Ishikawa (cell line): ENCODE measurements at regions not wholly inside any gene's neighbourhood (a gene's known extent, or its start where the extent isn't known, plus 50 kb on each side); places are given as distances from the start of the nearest gene placed in this dataset.

Experiments used
- CEBPB ChIP-seq: IDR thresholded peaks from 2 replicates; pipeline ENCODE4 v1.6.1; 2012
- CREB1 ChIP-seq: IDR thresholded peaks from 2 replicates; pipeline ENCODE4 v1.6.1; 2012; ENCODE audit warnings: low read depth
- EGR1 ChIP-seq: IDR thresholded peaks from 2 replicates; pipeline ENCODE4 v1.6.1; 2012
- EP300 ChIP-seq: IDR thresholded peaks from 2 replicates; pipeline ENCODE4 v1.6.1; 2012; ENCODE audit warnings: borderline replicate concordance
- FOXM1 ChIP-seq: IDR thresholded peaks from 2 replicates; pipeline ENCODE4 v1.6.1; 2012; ENCODE audit warnings: low read depth, borderline replicate concordance
- MAX ChIP-seq: IDR thresholded peaks from 2 replicates; pipeline ENCODE4 v1.6.1; 2012
- NFIC ChIP-seq: IDR thresholded peaks from 2 replicates; pipeline ENCODE4 v1.6.1; 2012
- RAD21 ChIP-seq: IDR thresholded peaks from 2 replicates; pipeline ENCODE4 v1.6.1; 2012; ENCODE audit warnings: low read depth
- REST ChIP-seq: IDR thresholded peaks from 2 replicates; pipeline ENCODE4 v1.6.1; 2012; ENCODE audit warnings: low read depth, mild to moderate bottlenecking
- TAF1 ChIP-seq: IDR thresholded peaks from 2 replicates; pipeline ENCODE4 v1.6.1; 2012; ENCODE audit warnings: low read depth, mild to moderate bottlenecking
- TCF12 ChIP-seq: IDR thresholded peaks from 2 replicates; pipeline ENCODE4 v1.6.1; 2012; ENCODE audit warnings: low read depth
- TEAD4 ChIP-seq: IDR thresholded peaks from 2 replicates; pipeline ENCODE4 v1.6.1; 2012
- USF1 ChIP-seq: IDR thresholded peaks from 2 replicates; pipeline ENCODE4 v1.6.1; 2012
- YY1 ChIP-seq: IDR thresholded peaks from 2 replicates; pipeline ENCODE4 v1.6.1; 2012; ENCODE audit warnings: low read depth
- ZBTB7A ChIP-seq: IDR thresholded peaks from 2 replicates; pipeline ENCODE4 v1.6.1; 2012; ENCODE audit warnings: low read depth

DNA sequence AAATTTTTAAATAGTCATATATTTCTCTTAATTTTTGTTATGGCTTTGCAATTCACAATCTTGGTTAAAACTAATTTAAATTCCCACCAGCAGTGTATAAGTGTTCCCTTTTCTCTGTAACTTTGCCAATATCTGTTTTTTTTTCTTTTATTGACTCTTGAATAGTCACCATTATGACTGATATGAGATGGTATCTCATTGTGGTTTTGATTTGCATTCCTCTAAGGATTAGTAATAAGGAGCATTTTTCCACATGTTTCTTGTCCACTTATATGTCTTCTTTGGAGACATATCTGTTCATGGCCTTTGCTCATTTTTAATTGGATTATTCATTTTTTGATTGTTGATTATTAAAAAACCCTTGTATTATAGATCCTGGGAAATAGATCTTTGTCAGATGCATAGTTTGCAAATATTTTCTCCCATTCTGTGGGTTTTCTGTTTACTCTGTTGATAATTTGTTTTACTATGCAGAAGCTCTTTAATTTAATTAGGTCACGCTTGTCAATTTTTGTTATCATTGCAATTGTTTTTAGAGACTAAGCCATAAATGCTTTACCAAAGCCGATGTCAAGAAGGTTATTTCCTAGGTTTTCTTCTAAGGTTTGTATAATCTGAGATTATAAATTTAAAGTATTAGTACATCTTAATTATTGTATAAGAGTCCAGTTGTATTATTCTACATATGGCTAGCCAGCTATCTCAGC is 610.9 kb downstream of the CHSY3 start:
- TF ChIP-seq TEAD4 = peak; percentile 52; the same call in 1 of the 2 replicates
- peak; percentile 50; the same call in 1 of the 2 replicates for TF ChIP-seq NFIC
- TF ChIP-seq EP300 = no peak
- TF ChIP-seq TCF12 = no peak
- TF ChIP-seq REST = no peak

- TF ChIP-seq RAD21 (no peak), YY1 (no peak), EP300 (no peak), FOXM1 (no peak), CREB1 (no peak), TCF12 (no peak), ZBTB7A (no peak)
Measured at GRCh38 chr5:130502702-130503101, 598.4 kb downstream of the CHSY3 start.

DNA sequence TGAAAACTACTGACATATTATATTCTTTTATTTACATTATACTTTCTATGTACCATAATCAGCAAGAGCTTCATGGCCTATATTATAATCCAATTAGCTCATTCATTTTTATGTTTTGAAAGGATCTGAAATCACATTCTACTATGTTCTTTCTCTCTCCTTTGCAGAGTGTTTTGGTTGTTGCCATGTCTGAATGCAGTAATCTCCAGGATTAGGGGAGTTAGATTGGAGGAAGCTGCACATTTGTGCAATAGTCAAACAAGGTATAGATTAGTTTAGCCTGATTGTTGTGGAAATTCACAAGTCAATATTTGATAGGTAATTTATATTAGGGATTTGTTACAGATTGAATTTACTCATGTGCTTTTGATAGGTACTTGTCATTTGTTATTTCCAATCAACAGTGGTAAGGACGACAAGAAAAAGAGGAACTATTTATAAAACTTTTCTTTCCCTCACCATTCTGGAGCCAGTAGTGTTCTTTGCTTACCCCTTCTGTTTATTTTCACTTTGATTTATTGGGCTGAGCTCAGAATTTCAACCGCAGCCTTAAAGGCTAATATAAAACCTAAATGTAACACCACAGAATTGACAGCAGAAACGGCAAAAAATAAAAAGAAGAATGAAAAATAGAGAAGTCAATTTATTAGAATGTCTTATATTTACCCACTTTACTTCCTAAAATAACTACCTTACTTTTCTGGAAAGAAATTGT is 597.0 kb downstream of the CHSY3 start:
- TF ChIP-seq TCF12 (no peak), CEBPB (no peak), ZBTB7A (no peak)

DNA sequence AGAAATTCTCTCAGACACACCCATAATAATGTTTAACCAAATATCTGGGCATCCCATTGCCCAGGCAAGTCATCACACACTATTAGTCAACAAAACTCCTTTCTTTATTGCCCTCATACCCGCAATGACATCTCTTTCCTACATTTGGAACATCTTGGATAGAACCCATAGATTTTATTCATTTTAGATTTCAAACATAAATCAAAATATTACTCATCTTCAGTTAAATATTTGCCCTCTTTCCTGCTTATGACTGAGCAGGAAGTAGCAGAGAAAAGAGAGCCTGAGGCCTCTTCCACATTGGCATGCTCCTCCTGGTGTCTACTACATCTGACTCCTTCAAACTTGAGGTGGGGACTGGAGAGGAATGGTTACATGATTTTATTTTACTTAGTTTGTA is 592.0 kb downstream of the CHSY3 start:
- TF ChIP-seq MAX = no peak
- TF ChIP-seq YY1 = no peak

GRCh38 chr5:130488252-130488651 is 584.0 kb downstream of the CHSY3 start:
- TF ChIP-seq ZBTB7A (no peak), NFIC (no peak), CREB1 (no peak), EGR1 (no peak), FOXM1 (no peak), RAD21 (no peak), EP300 (no peak), REST (no peak), MAX (no peak), YY1 (no peak), TEAD4 (no peak)

DNA sequence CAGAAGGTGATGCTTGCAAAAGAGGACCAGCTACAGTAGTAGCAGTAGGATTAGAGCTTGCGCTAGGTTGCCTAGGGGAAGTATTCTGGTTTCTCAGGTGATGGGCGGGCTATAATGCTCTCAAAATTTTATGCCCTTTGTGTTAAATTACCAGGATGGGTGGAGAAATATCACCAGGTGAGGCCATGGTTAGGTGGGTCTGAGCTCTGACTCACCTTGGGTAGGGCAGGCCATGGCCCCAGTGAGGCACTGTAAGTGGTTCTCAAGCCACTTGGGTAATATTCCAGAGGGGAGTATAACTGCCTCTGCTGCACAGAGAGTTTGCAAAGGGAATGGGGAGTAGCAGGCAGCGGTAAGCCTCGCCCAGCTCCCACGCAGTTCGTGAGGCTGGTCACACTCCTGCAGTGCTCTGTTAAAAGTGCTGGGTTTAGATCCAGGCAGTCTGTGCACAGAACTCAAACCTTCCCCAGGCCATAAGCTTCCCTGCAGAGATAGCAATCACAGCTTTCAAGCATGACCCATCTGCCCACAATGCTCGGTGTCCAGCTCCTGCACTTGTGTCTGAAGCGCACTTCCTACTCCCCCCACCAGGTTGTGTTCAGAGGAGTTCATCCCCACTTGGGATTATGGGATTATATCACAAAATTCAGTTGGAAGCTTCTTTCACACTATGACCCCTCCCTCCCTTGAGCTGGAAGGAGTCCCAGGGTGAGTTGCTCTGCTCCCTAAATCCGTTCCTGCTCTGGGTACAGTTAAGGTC is 575.0 kb downstream of the CHSY3 start:
- no peak for TF ChIP-seq YY1
- no peak for TF ChIP-seq MAX
- TF ChIP-seq CEBPB = no peak
- TF ChIP-seq TEAD4 = no peak
- no peak for TF ChIP-seq TCF12
- no peak for TF ChIP-seq EP300
- no peak for TF ChIP-seq EGR1
- TF ChIP-seq RAD21 = no peak
- no peak for TF ChIP-seq USF1
- no peak for TF ChIP-seq ZBTB7A
- TF ChIP-seq REST = no peak
- no peak for TF ChIP-seq NFIC
- no peak for TF ChIP-seq TAF1
- TF ChIP-seq FOXM1 = no peak
